HG03095 (cell line): ENCODE measurements at regions not wholly inside any gene's neighbourhood (a gene's known extent, or its start where the extent isn't known, plus 50 kb on each side); places are given as distances from the start of the nearest gene placed in this dataset.
"Not testable (repeated sequence)": the region's sequence is repeated elsewhere in the genome, so short reads cannot be mapped to it uniquely, and the experiment has no call there.

Experiments used
- ATAC-seq: cut with Tn5 transposase; IDR thresholded peaks from one replicate; pipeline ENCODE4 v1.9.1; 2021; ENCODE audit warnings: moderate library complexity; ENCODE audit not compliant: unreplicated experiment

GRCh38 chr5:87127956-87128687 lies 139.6 kb upstream of the RASA1 start:
- no peak for ATAC-seq

DNA sequence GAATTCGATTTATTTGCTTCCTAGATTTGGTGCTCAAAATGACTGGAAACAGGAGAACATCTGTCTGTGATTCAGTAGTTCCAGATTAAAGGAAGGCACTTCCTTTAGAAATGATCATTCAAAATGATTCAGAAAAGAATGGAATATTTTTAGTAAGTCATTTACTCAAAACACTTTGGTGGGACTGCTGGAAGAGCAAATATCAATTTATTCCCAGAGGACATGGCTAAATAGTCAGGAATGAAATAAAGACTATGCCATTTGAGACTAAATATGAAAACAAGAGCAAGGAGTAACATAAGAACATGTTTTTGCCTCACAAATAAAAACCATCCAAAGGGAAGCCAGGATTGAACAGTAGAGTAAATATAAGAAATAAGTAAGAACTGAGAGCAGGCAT lies 138.6 kb upstream of the RASA1 start:
- no peak for ATAC-seq

- no peak for ATAC-seq
These were observed 135.0 kb upstream of the RASA1 start for GRCh38 chr5:87132696-87133095.

DNA sequence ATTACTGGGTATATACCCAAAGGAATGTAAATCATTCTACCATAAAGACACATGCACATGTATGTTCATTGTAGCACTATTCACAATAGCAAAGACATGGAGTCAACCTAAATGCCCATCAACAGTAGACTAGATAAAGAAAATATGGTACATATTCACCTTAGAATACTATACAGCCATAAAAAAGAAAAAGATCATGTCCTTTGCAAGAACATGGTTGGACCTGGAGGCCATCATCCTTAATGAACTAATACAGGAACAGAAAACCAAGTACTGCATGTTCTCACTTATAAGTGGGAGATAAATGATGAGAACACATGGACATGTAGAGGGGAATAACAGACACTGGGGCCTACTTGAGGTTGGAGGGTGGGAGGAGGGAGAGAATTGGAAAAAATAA lies 133.2 kb upstream of the RASA1 start:
- not testable (repeated sequence) for ATAC-seq

- ATAC-seq, result no peak
These were observed 131.6 kb upstream of the RASA1 start for GRCh38 chr5:87136096-87136495.

DNA sequence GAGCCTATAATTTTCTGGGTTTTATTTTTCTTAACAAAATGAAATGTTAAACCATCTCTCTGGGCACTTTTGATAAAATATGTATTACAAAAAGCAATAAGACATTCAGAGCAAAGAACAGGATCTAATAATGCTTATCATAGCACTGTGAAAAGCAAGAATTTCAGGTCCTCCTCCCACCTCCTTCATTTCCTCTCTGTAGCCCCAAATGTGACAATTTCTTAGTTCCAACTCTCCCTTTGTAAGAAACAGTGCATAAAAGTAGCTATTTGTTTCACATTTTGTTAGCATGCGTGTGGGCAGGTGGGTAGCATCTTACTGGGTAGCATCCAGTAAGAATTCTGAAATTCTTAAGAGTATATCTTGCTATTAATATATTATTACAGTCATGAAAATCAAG lies 130.9 kb upstream of the RASA1 start:
- no peak for ATAC-seq

DNA sequence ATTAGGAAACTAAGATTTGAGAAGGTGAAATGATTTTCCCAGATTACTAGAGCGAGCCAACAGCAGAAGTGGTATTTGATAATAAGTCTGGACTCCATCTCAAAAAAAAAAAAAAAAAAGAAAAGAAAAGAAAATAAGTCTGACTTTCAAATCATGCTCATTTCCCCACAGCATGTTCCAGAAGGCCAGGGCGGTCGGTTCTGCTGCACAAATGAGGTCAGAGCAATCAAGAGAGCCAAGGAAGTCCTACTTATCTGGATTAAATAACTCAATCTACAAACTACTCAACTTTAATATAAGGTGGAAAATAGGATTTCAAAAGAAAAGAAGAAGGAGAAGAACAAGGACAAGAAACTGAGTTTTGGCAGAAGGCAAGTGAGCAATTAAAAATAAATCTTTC lies 130.4 kb upstream of the RASA1 start:
- no peak for ATAC-seq

DNA sequence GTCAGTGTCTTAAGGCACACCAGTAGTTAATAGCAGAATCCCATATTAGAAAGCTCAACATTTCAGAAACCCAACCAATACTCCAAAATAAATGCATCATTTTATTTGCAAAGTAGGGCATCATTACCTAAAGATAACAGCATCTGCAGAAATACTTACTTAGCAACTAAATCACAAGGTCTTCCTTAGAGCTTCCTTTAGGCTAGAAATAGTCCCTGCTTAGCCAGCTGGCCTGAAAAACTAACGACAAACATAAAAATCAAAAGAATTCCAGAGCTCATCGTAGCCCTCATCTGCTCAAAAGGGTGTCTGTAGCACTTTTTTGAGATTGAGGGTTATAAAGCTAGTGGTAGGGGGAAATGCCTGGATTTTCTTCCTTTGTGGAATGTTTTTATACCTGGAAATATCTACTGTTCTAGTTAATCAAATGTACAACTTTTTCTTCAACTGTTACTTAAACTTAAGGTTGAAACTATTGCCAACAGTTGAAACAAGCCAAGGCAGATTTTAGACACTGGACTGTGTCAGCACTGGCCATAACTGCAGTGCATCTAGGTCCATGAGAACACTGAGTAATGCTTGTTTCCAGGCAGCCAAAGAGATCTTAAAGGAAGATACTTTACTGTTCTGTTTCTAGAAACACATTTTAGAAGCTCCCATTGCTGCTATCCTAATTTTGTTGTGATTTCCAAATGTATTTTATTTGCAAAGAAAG lies 129.4 kb upstream of the RASA1 start:
- no peak for ATAC-seq

GRCh38 chr5:87139795-87140194 lies 127.9 kb upstream of the RASA1 start:
- ATAC-seq, result no peak

DNA sequence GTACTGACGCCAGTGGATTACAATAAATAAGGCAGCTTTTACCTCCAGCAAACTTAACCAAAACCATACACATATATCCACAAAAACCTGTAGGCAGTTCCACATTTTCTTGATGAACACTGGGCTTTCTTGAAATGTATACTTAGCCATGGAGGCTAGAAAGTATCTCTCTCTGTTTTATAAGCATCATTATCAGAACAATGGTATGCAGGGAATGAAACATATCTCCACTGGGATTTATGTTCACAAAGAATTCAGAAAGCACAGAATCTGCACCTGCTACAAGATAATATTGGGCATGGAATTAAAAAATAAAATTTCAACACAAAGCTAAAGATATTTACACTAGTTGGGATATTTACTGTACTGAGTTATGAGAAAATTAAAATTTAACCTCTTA lies 126.1 kb upstream of the RASA1 start:
- no peak for ATAC-seq

DNA sequence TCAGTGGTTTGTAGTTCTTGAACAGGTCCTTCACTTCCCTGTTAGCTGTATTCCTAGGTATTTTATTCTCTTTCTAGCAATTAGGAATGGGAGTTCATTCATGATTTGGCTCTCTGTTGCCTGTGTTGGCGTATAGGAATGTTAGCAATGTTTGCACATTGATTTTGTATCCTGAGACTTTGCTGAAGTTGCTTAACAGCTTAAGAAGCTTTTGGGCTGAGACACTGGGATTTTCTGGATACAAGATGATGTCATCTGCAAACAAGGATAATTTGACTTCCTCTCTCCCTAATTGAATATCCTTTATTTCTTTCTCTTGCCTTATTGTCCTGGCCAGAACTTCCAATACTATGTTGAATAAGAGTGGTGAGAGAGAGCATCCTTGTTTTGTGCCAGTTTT lies 121.8 kb upstream of the RASA1 start:
- ATAC-seq, result not testable (repeated sequence)

GRCh38 chr5:87147441-87147840 lies 120.2 kb upstream of the RASA1 start:
- ATAC-seq, result no peak

DNA sequence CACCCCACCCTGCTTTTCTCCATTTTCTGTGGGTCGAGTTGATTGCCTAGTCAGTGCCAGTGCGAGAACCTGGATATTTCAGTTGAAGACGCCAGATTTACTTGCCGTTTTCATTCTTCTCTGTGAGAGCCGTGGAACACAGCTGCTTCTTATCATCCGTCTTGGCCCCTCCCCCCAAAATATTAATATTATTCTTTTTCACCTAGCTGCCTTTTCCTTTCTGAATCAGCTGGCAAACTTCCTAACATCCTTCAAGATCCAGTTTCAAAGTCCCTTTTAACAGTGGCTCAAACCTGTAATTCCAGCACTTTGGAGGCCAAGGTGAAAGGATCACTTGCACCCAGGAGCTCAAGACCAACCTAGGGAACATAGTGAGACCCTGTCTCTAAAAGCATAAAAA lies 117.1 kb upstream of the RASA1 start:
- no peak for ATAC-seq

- ATAC-seq, result no peak
These were observed 116.1 kb upstream of the RASA1 start for GRCh38 chr5:87151547-87151946.

DNA sequence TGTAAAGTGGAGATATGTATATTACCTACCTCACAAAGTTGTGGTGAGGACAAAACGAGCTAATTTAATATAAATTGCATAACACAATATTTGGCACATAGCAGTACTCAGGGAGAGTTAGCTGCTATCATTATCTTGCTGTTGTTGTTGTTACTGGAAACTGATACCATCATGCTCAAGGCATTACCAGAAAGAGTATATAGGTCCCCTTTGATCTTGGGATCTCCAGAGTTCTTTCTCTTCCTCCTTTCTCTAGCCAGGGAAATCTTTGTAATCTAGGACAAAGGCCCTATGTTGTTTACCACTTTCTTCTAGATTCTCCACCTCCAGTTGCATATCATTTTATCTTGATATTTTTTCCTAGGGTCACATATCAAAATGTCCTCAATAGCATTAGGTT lies 114.8 kb upstream of the RASA1 start:
- ATAC-seq, result no peak

DNA sequence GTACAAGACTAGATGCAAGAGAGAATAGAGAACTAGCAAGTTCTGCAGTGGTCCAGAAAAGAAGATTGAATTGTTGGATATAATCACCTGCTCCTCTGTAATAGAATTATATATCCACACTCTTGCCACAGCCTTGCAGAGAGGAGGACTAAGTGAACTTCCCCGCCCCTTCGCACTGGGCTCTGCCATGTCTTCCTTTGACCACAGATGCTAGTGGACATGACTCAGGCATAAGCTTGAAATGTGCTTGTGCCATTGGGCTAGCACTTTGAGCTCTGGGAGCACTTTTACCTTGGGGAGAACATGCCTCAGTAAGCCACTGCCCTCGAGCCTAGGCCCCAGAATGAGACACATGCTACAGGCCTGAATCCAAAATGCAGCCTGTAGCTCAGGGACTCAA lies 113.5 kb upstream of the RASA1 start:
- ATAC-seq, result no peak

DNA sequence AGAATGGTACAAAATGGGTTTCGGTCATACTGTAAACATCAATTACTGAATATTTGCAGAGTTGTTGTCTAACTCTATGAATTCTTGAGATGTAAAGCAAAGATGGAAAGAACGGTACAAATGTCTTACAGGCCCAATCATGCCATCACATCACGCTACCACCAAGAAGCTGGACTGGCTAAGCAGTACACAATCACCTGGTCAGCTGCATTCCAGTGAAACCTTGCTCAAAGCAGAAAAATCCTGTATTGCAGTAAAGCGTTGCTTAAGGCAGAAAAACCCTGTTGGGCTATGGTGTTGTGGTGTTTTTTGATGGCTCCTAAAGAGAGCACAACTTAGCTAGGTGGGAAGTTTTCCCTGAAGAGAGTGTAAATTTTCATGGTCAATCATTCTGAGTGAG lies 112.6 kb upstream of the RASA1 start:
- no peak for ATAC-seq

GRCh38 chr5:87156631-87157030 lies 111.1 kb upstream of the RASA1 start:
- ATAC-seq, result no peak

- no peak for ATAC-seq
These were observed 103.3 kb upstream of the RASA1 start for GRCh38 chr5:87164409-87164808.

DNA sequence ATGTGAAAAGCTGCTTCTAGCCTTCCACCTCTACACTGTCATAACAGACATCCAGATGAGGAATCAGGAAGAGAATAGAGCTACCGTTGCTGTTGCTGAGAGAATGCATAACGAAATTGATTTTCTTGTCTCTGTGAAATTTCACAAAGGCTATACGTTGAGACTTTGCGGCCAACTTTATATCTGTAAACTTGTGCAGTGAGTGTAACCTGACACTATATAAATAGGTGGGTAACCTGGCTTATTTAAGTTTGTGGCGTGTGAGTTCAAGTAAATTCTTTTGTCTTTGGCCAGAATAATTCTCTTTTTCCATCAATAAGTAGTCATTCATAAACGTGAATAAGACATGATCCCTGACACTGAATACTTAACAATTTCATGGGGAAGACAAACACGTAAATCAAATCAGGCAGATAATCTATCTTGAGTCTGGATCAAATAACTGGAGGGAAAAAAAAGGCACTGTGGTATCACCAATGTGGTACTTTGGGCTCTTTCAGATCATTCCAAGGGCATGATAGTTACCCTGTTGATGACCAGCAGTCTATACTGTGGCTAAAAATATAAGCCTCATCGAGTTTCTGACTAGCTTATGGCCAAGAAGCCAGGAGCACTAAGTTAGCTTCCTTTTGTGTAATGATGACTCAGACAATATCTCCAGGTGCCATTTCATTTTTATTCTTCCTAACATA lies 98.2 kb upstream of the RASA1 start:
- no peak for ATAC-seq

DNA sequence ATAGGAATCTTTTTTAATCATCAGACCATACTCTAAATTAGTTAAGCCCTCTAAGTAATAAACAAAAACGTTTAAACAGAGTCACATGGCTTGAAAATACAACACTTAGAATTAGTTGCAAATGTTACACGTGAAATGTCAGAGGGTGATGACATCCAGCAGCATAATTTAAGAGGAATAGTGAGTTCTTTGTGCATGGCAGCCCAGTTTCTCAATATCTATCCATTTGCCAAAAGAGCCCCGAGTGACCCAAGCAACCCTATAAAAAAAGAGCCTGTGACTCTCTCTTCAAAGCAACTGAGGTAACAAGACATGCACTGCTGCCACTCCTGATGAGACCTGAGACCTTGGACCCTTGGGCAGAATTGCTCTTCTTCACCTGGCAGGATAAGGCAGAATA lies 96.9 kb upstream of the RASA1 start:
- ATAC-seq, result no peak

DNA sequence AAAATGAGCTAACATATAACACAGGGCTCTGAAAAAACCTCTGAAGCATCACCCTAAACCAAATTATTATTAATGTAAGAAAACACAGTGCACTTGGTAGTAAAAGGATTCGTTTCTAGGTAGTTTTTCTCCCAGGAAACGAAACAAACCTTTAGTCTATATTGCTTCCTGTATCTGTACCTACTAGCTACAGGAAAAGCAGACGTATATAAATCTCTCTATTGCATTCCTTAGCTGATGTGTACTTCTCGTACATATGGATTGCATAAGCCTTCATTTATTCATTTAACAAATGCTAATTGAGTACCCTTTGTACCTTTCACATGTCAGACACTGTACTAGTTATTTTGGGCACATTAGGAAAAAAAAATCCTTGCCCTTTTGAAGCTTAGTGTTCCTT lies 85.0 kb upstream of the RASA1 start:
- ATAC-seq, result no peak
